A673 (cell line): ENCODE measurements at regions not wholly inside any gene's neighbourhood (a gene's known extent, or its start where the extent isn't known, plus 50 kb on each side); places are given as distances from the start of the nearest gene placed in this dataset.

Experiments
- EZH2 ChIP-seq: fragments of 200-600 bp; sonication (generic); IDR thresholded peaks from 2 replicates; pipeline ENCODE4 v1.6.1; 2017; ENCODE audit warnings: borderline replicate concordance, low read depth, mild to moderate bottlenecking, mixed read lengths, antibody characterized with exemption, low read length; ENCODE audit not compliant: poor library complexity, severe bottlenecking
- TF ChIP-seq, protein P1 (sequence below): fragments of 300-800, 200-600 bp; sonication (generic); conservative IDR thresholded peaks from 2 replicates; pipeline ENCODE4 v1.5.1; 2017; ENCODE audit warnings: low read depth, mild to moderate bottlenecking, antibody characterized with exemption, low read length, moderate library complexity, mixed read lengths

DNA sequence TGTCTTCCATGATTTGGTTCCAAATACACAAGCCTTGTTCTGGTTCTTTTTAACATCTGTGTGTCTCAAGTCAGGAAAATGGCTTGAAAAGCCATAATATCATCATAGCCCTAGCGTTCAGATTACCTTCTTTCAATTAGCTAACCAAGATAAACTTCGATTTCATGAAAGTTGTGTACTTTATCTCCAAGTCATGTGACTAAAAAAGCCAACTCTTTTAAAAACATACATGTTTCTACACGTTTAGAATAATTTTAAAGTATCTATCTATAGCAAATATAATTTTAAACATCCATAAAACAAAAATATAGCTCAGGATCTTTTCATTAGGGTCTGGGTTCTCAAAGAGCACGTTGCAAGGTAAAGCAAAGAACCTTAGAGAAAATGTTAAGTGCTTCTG is 261.1 kb downstream of the PRL start:
- TF ChIP-seq, protein P1, sequence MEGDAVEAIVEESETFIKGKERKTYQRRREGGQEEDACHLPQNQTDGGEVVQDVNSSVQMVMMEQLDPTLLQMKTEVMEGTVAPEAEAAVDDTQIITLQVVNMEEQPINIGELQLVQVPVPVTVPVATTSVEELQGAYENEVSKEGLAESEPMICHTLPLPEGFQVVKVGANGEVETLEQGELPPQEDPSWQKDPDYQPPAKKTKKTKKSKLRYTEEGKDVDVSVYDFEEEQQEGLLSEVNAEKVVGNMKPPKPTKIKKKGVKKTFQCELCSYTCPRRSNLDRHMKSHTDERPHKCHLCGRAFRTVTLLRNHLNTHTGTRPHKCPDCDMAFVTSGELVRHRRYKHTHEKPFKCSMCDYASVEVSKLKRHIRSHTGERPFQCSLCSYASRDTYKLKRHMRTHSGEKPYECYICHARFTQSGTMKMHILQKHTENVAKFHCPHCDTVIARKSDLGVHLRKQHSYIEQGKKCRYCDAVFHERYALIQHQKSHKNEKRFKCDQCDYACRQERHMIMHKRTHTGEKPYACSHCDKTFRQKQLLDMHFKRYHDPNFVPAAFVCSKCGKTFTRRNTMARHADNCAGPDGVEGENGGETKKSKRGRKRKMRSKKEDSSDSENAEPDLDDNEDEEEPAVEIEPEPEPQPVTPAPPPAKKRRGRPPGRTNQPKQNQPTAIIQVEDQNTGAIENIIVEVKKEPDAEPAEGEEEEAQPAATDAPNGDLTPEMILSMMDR: no peak
- TF ChIP-seq EZH2: no peak
